ENCODE measurements at regions not wholly inside any gene's neighbourhood (a gene's known extent, or its start where the extent isn't known, plus 50 kb on each side); places are given as distances from the start of the nearest gene placed in this dataset.

DNA sequence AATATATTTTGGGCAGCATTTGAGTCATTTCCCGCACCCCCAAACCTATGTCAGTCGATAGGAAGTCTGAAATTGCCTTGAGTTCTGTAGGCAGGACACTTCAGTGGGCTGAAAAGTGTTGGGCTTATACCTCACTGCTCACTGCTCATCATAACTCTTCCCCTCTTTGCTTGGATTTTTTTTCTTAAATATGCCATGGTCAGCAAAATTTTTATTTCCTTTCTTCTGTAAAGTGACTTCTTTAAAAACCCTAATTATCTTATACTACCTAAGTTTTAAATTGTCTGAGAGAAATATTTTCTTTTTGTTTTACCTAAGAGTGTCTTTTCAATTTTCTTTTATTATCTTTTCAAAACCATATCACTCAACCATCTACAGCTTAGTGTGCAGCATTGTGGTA, 129.2 kb downstream of the KIF20B start:
- TF ChIP-seq, protein P1, sequence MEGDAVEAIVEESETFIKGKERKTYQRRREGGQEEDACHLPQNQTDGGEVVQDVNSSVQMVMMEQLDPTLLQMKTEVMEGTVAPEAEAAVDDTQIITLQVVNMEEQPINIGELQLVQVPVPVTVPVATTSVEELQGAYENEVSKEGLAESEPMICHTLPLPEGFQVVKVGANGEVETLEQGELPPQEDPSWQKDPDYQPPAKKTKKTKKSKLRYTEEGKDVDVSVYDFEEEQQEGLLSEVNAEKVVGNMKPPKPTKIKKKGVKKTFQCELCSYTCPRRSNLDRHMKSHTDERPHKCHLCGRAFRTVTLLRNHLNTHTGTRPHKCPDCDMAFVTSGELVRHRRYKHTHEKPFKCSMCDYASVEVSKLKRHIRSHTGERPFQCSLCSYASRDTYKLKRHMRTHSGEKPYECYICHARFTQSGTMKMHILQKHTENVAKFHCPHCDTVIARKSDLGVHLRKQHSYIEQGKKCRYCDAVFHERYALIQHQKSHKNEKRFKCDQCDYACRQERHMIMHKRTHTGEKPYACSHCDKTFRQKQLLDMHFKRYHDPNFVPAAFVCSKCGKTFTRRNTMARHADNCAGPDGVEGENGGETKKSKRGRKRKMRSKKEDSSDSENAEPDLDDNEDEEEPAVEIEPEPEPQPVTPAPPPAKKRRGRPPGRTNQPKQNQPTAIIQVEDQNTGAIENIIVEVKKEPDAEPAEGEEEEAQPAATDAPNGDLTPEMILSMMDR (IDR thresholded peaks at IDR 0.05) = no peak
- no peak for TF ChIP-seq POLR2A (IDR thresholded peaks at IDR 0.05)
